BJ (cell line): ENCODE measurements at regions not wholly inside any gene's neighbourhood (a gene's known extent, or its start where the extent isn't known, plus 50 kb on each side); places are given as distances from the start of the nearest gene placed in this dataset.

Source experiments
- CTCF ChIA-PET: fragments of 350-600 bp; formaldehyde crosslinking; extraction: SDS; loops from one replicate; lab custom pipeline; 2021; ENCODE audit warnings: antibody characterized with exemption, inconsistent platforms; lab: Yijun Ruan, JAX
- POLR2A ChIA-PET: fragments of 300-600 bp; sonication (Branson Sonifier 250); formaldehyde crosslinking; extraction: SDS; loops from one replicate; lab custom pipeline; 2021; ENCODE audit warnings: antibody characterized with exemption; lab: Charles Lee
- DNase-seq: peaks from one replicate; pipeline ENCODE4 v3.0.0-alpha.2; 2011; ENCODE audit warnings: low read depth
- H3K27me3 ChIP-seq: 2 replicates; pipeline ENCODE4 v1.6.0; 2011; ENCODE audit warnings: low read length; ENCODE audit not compliant: control insufficient read depth, insufficient read depth
- H3K36me3 ChIP-seq: 2 replicates; pipeline ENCODE4 v1.5.1; 2011; ENCODE audit warnings: low read length; ENCODE audit not compliant: control insufficient read depth, insufficient read depth
- H3K4me3 ChIP-seq: 2 replicates; pipeline ENCODE4 v1.5.1; 2011; ENCODE audit warnings: low read depth, mild to moderate bottlenecking, control low read depth, low read length
- CTCF ChIP-seq: IDR thresholded peaks from 2 replicates; pipeline ENCODE4 v1.5.1; 2011; ENCODE audit warnings: low read depth, mild to moderate bottlenecking, control low read depth, inconsistent platforms, low read length, moderate library complexity; ENCODE audit not compliant: insufficient read depth

- ChIA-PET CTCF (no interaction called here), POLR2A (no interaction called here)
- TF ChIP-seq CTCF = no peak
- no peak for DNase-seq
- Histone ChIP-seq H3K36me3 (no peaks in the 10 kb centered on the region), H3K4me3 (no peak overlapping the region), H3K27me3 (no peaks in the 10 kb centered on the region)
These were observed 179.0 kb upstream of the PLD5 start for GRCh38 chr1:242703467-242703866.

- Histone ChIP-seq H3K27me3 (no peaks in the 10 kb centered on the region), H3K36me3 (no peaks in the 10 kb centered on the region), H3K4me3 (no peak overlapping the region)
- ChIA-PET POLR2A (no interaction called here), CTCF (no interaction called here)
- DNase-seq = no peak
- no peak for TF ChIP-seq CTCF
These were observed 168.5 kb upstream of the PLD5 start for GRCh38 chr1:242692988-242693387.

- no peak for TF ChIP-seq CTCF
- POLR2A ChIA-PET = no interaction called here
- H3K27me3 ChIP-seq = no peaks in the 10 kb centered on the region
- no peak for DNase-seq
- CTCF ChIA-PET = interaction anchor here (0.9 kb wide), 1 partner anchor 8 kb away, joined by 4 read pairs; no protein-coding TSS in a partner anchor
- no peaks in the 10 kb centered on the region for H3K36me3 ChIP-seq
- no peak overlapping the region for H3K4me3 ChIP-seq
These were observed 167.1 kb upstream of the PLD5 start for GRCh38 chr1:242691610-242691945.

- Histone ChIP-seq H3K4me3 (no peak overlapping the region), H3K27me3 (no peaks in the 10 kb centered on the region), H3K36me3 (no peaks in the 10 kb centered on the region)
- ChIA-PET POLR2A (no interaction called here), CTCF (interaction anchor here (0.9 kb wide), 1 partner anchor 9 kb away, joined by 4 read pairs; no protein-coding TSS in a partner anchor)
- DNase-seq = no peak
- TF ChIP-seq CTCF = no peak
These were observed 166.5 kb upstream of the PLD5 start for GRCh38 chr1:242690849-242691609.

GRCh38 chr1:242689378-242689777, 164.9 kb upstream of the PLD5 start:
- H3K4me3 ChIP-seq = no peak overlapping the region
- no peak for TF ChIP-seq CTCF
- H3K27me3 ChIP-seq = no peaks in the 10 kb centered on the region
- POLR2A ChIA-PET = no interaction called here
- H3K36me3 ChIP-seq = no peaks in the 10 kb centered on the region
- CTCF ChIA-PET = no interaction called here
- no peak for DNase-seq
